Esophagus muscularis mucosa (tissue), 3 donors: ENCODE measurements at regions not wholly inside any gene's neighbourhood (a gene's known extent, or its start where the extent isn't known, plus 50 kb on each side); places are given as distances from the start of the nearest gene placed in this dataset.

Experiments used
- POLR2A ChIP-seq: fragments of 450-650 bp; IDR thresholded peaks from one replicate; pipeline ENCODE4 v1.6.1; 2017; ENCODE audit warnings: antibody characterized with exemption, moderate library complexity, mild to moderate bottlenecking, low read depth
- TF ChIP-seq, protein P1 (sequence below), 3 experiments: fragments of 200-600 bp in 2 of 3; fragments of 450-650 bp in 1 of 3; sonication (generic) in 2 of 3; IDR thresholded peaks; one replicate each; pipeline ENCODE4 v1.5.1; 2017 to 2019; ENCODE audit warnings: antibody characterized with exemption in 3 of 3, mild to moderate bottlenecking in 2 of 3, moderate library complexity in 1 of 3

- no peak for TF ChIP-seq POLR2A
- TF ChIP-seq, protein P1, sequence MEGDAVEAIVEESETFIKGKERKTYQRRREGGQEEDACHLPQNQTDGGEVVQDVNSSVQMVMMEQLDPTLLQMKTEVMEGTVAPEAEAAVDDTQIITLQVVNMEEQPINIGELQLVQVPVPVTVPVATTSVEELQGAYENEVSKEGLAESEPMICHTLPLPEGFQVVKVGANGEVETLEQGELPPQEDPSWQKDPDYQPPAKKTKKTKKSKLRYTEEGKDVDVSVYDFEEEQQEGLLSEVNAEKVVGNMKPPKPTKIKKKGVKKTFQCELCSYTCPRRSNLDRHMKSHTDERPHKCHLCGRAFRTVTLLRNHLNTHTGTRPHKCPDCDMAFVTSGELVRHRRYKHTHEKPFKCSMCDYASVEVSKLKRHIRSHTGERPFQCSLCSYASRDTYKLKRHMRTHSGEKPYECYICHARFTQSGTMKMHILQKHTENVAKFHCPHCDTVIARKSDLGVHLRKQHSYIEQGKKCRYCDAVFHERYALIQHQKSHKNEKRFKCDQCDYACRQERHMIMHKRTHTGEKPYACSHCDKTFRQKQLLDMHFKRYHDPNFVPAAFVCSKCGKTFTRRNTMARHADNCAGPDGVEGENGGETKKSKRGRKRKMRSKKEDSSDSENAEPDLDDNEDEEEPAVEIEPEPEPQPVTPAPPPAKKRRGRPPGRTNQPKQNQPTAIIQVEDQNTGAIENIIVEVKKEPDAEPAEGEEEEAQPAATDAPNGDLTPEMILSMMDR (IDR thresholded peaks at IDR 0.05): no peak
These were observed 423.0 kb downstream of the FUT8 start for GRCh38 chr14:65835501-65835900.
